SKM-1 (cell line): ENCODE measurements at regions not wholly inside any gene's neighbourhood (a gene's known extent, or its start where the extent isn't known, plus 50 kb on each side); places are given as distances from the start of the nearest gene placed in this dataset.

Source experiments
- DNase-seq: peaks from one replicate; lab custom pipeline; 2025; ENCODE audit not compliant: unreplicated experiment; lab: John Stamatoyannopoulos, UW

DNA sequence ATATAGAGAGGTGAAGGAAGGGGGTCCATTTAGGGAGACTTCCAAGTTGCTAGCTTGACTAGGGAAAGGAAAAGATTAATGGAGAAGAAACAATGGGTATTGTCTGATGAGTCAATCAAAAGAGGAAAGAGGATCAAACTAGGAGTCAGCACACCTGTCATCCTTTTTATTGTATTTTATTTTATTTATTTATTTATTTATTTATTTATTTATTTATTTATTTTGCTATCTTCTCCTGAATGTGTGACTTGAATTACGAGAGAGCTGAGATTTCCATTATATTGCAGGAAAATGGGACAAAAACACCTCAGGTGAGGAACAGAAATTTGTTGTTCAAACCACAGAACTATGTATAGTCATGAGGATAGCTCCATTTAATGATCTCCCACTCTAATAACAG lies 58.9 kb downstream of the NUDT11 start:
- no peak for DNase-seq

- no peak for DNase-seq
Measured at GRCh38 chrX:51435101-51435500, 61.3 kb downstream of the NUDT11 start.

DNA sequence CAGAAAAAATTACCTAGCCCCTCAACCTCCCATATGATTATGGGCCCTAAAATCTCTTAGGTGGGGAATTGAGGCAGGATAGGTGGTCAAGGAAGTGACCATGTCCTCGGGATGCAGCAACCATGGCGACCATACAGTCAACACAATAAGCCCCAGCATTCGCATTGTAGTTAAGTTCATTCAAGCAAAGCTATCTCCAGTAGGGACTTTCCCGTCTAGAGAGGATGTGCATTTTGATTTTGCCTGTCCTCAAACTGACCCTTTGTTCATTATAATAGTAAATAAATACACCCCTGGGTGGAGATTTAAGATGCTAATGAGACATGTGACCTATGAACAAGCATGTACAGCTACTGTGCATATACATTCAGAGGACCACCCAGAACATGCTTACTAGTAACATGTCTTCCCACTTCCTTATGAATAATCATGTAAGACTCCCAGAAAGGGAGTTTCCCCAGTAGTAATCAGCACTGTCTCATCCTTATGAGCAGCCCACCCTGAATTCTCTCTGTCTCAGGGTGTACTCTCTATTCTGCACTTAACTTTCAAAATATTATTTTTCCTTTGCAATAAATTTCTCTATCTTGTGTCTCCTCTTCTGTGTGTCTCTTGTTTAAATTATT lies 74.3 kb downstream of the NUDT11 start:
- no peak for DNase-seq

DNA sequence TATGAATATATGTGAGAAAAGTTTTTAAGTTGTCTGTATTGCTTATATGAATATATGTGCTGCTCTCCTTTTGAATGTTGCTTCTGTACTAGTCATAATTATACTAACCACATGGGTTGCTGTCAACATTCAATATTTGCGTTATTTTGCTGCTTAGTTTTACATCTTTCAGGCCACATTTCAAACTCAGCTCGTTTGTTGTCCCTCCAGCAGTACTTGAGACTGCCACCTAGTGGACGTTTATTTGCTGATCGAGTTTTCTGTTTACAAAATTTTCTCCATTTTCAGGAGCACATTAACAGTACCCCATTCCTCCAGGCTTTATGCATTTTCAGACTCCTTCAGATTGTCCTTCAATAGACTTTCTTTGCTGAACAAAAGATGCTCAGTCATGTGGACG lies 75.8 kb downstream of the NUDT11 start:
- DNase-seq = no peak

DNA sequence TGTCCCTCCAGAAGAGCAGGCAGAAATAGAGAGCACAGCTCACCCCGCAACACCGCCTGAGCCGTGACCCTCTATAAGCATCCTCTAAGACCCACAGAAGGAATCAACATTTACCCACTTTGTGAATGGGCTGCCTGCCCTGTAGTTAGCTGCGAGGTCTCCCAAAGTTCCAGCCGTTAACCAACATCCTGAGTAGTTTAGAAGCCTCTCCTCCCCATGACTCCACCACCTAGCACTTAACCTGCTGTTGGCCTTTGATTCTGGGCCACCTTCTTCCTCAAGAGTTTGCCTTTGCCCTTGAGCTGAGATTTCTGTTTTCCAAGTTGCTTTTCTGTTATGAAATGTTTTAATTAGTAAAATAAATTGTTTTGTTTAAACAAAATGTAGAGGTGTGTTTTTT lies 75.8 kb downstream of the NUDT10 start:
- no peak for DNase-seq

GRCh38 chrX:51407520-51408409 lies 75.1 kb downstream of the NUDT10 start:
- no peak for DNase-seq

- DNase-seq = no peak
Measured at GRCh38 chrX:51406688-51407519, 74.3 kb downstream of the NUDT10 start.

DNA sequence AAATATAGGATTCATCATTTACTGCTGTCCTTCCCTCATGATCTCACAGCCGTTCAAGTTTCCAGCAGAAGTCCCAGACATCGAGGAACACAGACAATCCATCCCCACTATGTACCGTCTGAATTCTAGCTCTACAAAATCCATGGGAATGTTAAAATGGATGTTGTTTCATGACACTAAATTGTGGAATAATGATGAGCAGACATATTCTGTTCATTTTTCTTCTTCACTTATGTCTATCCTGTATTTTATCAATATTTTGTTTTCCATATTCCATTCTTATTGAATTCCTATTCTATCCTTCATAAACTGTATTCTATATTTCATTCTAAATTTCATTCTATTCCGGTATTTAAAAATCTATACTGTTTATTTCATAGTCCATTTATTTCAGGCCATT lies 71.8 kb downstream of the NUDT10 start:
- no peak for DNase-seq

DNA sequence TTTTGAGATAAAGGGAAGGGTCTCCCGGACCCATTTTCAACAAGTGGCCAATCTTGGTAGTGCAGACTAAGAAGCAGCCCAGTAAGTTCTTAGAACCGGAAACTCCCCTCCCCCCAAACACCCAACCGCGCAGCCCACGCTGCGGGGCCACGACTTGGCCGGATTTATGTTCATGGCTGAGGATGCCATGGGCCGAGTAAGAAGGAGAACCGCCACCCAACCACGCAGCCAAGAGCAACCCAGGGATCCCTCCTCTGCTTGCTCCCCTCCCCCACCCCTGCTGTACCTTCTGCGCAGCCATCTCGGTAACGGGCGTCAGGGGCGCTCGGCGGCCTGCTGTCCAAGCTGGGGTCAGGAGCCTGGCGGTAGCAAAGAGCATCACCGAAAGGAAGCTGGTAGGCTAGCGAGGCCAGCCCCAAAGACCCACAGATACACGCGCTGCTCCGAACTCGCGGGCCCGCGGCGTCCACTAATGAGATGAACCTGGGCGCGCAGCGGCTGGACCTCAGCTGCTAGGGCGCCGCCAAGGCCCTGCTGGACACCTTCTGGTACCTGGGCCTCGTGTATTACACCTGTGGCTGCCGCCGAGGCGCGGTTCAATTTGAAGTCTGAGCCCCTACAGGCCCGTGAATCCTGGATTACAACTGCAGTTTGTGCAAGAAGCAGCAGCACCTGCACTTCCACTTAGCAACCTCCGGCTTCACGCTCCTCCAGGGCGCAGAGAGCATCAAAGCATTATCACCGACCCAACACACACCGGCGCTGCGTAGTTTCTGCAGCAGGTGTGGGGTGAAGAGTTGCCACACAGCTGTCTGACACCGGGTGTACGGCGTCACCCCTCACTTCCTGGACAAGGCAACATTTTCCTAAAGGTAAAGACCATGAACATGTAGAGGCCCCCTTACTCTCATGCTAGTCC lies 63.4 kb downstream of the NUDT10 start:
- DNase-seq = no peak

DNA sequence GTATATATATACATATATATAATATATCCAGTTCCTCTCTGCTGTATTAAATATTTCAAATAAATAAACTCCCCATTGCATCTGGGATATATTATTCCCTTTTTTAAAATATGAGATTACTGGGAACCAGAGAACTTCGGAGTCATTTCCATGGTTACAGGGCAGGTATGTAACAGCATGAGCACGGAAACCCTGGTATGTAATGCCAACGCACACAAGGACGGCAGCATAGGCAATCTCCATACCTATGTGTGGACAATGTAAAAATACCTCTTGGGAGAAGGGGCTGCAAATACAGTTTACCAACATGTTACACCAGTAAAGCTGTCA lies 62.8 kb downstream of the NUDT10 start:
- DNase-seq = peak; percentile 0
